GM12874 (cell line): ENCODE measurements at regions not wholly inside any gene's neighbourhood (a gene's known extent, or its start where the extent isn't known, plus 50 kb on each side); places are given as distances from the start of the nearest gene placed in this dataset.

ENCODE experiments used
- CTCF ChIP-seq: IDR thresholded peaks from 2 replicates; pipeline ENCODE4 v1.5.1; 2011; ENCODE audit warnings: low read depth, mild to moderate bottlenecking, control low read depth, low read length, moderate library complexity; ENCODE audit not compliant: insufficient read depth

GRCh38 chr10:93148476-93148875, 74.8 kb downstream of the CYP26A1 start:
- no peak for TF ChIP-seq CTCF

- no peak for TF ChIP-seq CTCF
Observed at GRCh38 chr10:93149761-93150160, 76.1 kb downstream of the CYP26A1 start.

- TF ChIP-seq CTCF: no peak
Observed at GRCh38 chr10:93150289-93150688, 76.6 kb downstream of the CYP26A1 start.

GRCh38 chr10:93150990-93151547, 77.4 kb downstream of the CYP26A1 start:
- TF ChIP-seq CTCF: no peak

- TF ChIP-seq CTCF: no peak
Observed at GRCh38 chr10:93152136-93152535, 78.4 kb downstream of the CYP26A1 start.

GRCh38 chr10:93154531-93154930, 80.8 kb downstream of the CYP26A1 start:
- no peak for TF ChIP-seq CTCF

- no peak for TF ChIP-seq CTCF
Observed at GRCh38 chr10:93160140-93160539, 86.4 kb downstream of the CYP26A1 start.
